ENCODE measurements at regions not wholly inside any gene's neighbourhood (a gene's known extent, or its start where the extent isn't known, plus 50 kb on each side); places are given as distances from the start of the nearest gene placed in this dataset.

DNA sequence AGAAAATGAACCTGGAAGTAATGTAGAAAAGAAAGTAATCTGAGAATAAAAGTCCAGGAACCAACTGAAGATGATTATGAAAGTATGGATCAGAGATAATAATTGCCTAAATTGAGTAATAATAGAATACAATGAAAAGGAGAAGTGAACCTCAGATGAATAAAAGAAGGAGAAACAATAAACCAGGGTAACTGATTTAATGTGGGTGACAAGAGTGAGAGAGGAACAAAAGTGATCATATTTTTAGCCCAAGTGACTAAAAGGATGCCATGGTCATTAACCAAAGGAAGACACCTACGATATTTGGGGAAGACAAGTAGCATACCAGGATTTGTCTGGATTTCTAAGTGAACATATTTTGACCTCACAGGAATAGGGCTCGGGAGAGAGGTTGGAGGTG, 600.6 kb downstream of the RNF144A start:
- peak overlapping the region; percentile 6 for H3K27ac Mint-ChIP-seq
- H3K27me3 Mint-ChIP-seq (ENCODE audit: low read depth) = no peaks in the 10 kb centered on the region
- H3K4me3 Mint-ChIP-seq = no peak overlapping the region
- no peaks in the 10 kb centered on the region for H3K36me3 Mint-ChIP-seq (ENCODE audit: low read depth)
- H3K9me3 Mint-ChIP-seq = no peaks in the 10 kb centered on the region
- H3K4me1 Mint-ChIP-seq (ENCODE audit: low read depth) = peaks cover 39% of the 10 kb centered on the region
- no peak for DNase-seq
- CTCF ChIA-PET = interaction anchor here (1.0 kb wide), 1 partner anchor 89 kb away, joined by 3 read pairs; no protein-coding TSS in a partner anchor
- intact Hi-C loops (cut with micrococcal nuclease) = loop anchor here (1.0 to 5.0 kb wide), 6 partner anchors 45 to 155 kb away; no protein-coding TSS in a partner anchor

DNA sequence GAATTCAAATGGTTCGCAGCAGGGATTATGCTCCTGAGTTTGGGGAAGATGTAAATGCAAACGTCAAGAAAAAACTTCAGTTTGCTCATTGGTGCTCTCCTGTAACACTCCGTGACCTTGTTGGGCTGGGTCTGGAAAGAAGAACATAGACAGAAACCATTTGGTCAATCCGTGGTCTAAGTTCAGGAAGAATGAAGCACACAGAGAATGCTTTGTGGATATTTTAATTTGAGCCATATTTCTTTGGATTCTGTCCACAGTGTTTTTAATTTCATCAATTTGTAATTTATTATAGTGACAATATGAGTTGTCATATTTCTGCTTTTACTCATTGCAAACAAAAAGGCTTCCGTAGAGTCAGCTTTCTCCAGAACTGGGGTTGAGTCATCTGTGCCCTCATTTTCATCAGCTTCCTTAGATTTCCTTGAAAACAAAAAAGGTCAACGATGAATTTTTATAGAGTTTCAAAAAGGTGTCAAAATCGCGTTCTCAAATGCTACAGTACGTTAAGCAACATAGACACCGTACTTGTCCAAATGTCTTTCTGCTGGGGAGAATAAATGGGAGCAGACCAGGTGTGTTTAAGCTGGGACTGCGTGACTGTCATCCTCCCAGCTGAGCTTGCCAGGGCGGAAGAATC, 606.4 kb downstream of the RNF144A start:
- Mint-ChIP-seq H3K4me1 (ENCODE audit: low read depth) (peaks cover 44% of the 10 kb centered on the region), H3K9me3 (peaks cover 8% of the 10 kb centered on the region), H3K27ac (peak overlapping the region; percentile 59), H3K4me3 (no peak overlapping the region), H3K36me3 (ENCODE audit: low read depth) (peaks cover 1% of the 10 kb centered on the region), H3K27me3 (ENCODE audit: low read depth) (no peaks in the 10 kb centered on the region)
- no peak for DNase-seq
- intact Hi-C loops (cut with micrococcal nuclease) = no loop called here
- CTCF ChIA-PET = interaction anchor here (1.9 kb wide), 1 partner anchor 12 kb away, joined by 5 read pairs; no protein-coding TSS in a partner anchor

DNA sequence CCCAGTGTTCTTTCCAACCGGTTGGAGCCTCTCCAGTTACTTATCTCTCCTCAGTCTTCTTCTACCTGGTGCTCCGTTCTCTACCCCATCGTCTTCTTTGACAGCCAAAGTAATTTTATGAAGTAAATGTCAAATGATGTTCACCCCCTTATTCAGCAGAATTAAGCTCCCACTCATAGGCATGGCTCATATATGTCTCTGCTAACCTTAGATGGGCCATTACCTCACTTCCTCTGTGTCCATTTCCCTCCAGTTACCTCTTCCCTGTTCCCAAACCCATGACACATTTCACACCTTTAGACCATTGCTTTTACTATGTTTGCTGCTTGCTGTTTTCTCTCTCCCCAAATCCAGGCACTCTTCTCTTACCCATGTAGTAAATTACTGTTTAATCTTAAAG, 607.0 kb downstream of the RNF144A start:
- no peak for DNase-seq
- intact Hi-C loops (cut with micrococcal nuclease) = no loop called here
- Mint-ChIP-seq H3K4me3 (no peak overlapping the region), H3K4me1 (ENCODE audit: low read depth) (peaks cover 41% of the 10 kb centered on the region), H3K27me3 (ENCODE audit: low read depth) (no peaks in the 10 kb centered on the region), H3K36me3 (ENCODE audit: low read depth) (peaks cover 7% of the 10 kb centered on the region), H3K27ac (peak overlapping the region; percentile 71), H3K9me3 (peaks cover 9% of the 10 kb centered on the region)
- CTCF ChIA-PET = interaction anchor here (1.9 kb wide), 1 partner anchor 13 kb away, joined by 5 read pairs; no protein-coding TSS in a partner anchor

DNA sequence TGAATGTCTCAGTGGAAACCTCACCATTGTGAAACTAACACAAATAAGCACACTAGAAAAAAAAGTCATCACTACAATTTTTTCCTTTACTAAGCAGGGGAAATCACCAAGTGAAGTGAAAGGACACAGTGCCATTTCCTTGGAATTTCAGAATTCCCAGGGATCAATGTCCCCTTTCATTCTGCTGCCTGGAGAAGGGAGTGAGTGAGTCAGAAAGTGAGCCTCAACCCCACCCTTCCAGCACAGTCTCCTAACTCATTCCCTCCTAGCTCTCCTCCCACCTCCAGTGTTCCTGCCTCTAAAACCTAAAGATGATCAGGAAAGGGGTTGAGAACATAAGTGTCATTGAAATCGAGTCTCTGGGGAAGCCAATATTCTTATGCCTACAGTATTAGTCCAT, 608.5 kb downstream of the RNF144A start:
- CTCF ChIA-PET = no interaction called here
- Mint-ChIP-seq H3K4me1 (ENCODE audit: low read depth) (peaks cover 46% of the 10 kb centered on the region), H3K9me3 (peaks cover 20% of the 10 kb centered on the region), H3K27ac (peak overlapping the region; percentile 51), H3K4me3 (no peak overlapping the region), H3K27me3 (ENCODE audit: low read depth) (no peaks in the 10 kb centered on the region), H3K36me3 (ENCODE audit: low read depth) (peaks cover 18% of the 10 kb centered on the region)
- intact Hi-C loops (cut with micrococcal nuclease) = no loop called here
- no peak for DNase-seq

DNA sequence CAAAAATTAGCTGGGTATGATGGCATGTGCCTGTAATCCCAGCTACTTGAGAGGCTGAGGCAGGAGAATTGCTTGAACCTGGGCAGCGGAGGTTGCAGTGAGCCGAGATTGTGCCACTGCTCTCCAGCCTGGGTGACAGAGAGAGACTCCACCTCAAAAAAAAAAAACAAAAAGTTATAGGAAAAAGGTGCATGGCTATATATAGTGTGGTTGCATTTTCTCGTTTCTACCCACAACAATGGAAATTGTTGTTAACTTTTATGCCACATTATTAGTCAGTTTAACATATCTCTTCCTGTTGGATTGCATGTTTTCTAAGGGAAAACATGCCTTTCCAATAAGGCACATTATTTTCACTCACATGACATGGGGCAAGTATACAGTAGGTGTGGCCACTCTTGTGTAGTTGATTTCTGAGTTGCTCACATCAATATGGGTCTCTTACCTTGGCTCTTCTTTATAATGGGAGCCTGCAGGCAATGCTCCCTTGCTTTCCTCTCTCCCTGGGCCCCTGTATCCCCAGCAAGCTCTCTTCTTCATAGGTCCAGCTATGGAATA, 610.0 kb downstream of the RNF144A start:
- intact Hi-C loops (cut with micrococcal nuclease) = loop anchor here (1.0 kb wide), 1 partner anchor 40 kb away; no protein-coding TSS in a partner anchor
- no peak overlapping the region for H3K4me3 Mint-ChIP-seq
- no peak for DNase-seq
- no peak overlapping the region for H3K27ac Mint-ChIP-seq
- peaks cover 29% of the 10 kb centered on the region for H3K36me3 Mint-ChIP-seq (ENCODE audit: low read depth)
- peaks cover 46% of the 10 kb centered on the region for H3K4me1 Mint-ChIP-seq (ENCODE audit: low read depth)
- no peaks in the 10 kb centered on the region for H3K27me3 Mint-ChIP-seq (ENCODE audit: low read depth)
- CTCF ChIA-PET = no interaction called here
- H3K9me3 Mint-ChIP-seq = peaks cover 33% of the 10 kb centered on the region

DNA sequence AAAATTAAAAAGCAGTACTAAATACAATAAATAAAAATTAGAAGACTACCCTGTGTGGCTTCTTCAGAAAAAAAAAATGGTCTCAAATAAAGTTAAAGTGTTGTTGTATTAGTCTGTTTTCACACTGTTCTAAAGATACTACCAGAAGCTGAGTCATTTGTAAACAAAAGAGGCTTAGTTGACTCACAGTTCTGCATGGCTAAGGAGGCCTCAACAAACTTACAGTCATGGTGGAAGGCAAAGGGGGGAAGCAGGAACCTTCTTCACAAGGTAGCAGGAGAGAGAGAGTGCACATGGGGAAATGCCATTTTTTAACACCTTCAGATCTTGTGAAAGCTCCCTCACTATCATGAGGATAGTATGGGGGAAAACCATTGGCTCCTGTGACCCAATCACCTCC, 612.8 kb downstream of the RNF144A start:
- H3K4me1 Mint-ChIP-seq (ENCODE audit: low read depth) = peaks cover 42% of the 10 kb centered on the region
- intact Hi-C loops (cut with micrococcal nuclease) = no loop called here
- H3K9me3 Mint-ChIP-seq = peaks cover 34% of the 10 kb centered on the region
- peak; percentile 34 for DNase-seq
- H3K36me3 Mint-ChIP-seq (ENCODE audit: low read depth) = peaks cover 29% of the 10 kb centered on the region
- no peak overlapping the region for H3K4me3 Mint-ChIP-seq
- CTCF ChIA-PET = interaction anchor here (0.8 kb wide), 1 partner anchor 141 kb away, joined by 3 read pairs; no protein-coding TSS in a partner anchor
- H3K27ac Mint-ChIP-seq = no peak overlapping the region
- no peaks in the 10 kb centered on the region for H3K27me3 Mint-ChIP-seq (ENCODE audit: low read depth)

DNA sequence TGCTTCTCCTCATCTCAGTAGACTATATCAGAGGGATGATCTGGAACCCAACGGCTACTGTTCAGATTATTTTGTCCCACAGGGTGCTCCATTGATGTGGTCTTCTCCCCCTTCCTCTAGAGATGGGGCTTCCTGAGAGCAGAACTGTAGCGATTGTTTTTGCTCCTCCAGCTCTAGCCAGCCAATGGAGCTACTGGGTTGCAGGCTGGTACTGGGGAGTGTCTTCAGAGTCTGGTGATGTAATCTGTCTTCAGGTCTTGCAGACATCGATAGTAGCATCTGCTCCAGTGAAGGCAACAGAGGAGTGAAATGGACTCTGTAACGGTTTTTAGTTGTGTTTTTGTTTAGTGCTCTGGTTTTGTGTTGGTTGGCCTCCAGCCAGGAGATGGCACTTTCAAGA, 621.9 kb downstream of the RNF144A start:
- H3K27ac Mint-ChIP-seq = peak overlapping the region; percentile 46
- no peak overlapping the region for H3K4me3 Mint-ChIP-seq
- no peak for DNase-seq
- peaks cover 11% of the 10 kb centered on the region for H3K36me3 Mint-ChIP-seq (ENCODE audit: low read depth)
- H3K27me3 Mint-ChIP-seq (ENCODE audit: low read depth) = no peaks in the 10 kb centered on the region
- peaks cover 49% of the 10 kb centered on the region for H3K4me1 Mint-ChIP-seq (ENCODE audit: low read depth)
- intact Hi-C loops (cut with micrococcal nuclease) = no loop called here
- H3K9me3 Mint-ChIP-seq = peaks cover 32% of the 10 kb centered on the region
- CTCF ChIA-PET = no interaction called here

DNA sequence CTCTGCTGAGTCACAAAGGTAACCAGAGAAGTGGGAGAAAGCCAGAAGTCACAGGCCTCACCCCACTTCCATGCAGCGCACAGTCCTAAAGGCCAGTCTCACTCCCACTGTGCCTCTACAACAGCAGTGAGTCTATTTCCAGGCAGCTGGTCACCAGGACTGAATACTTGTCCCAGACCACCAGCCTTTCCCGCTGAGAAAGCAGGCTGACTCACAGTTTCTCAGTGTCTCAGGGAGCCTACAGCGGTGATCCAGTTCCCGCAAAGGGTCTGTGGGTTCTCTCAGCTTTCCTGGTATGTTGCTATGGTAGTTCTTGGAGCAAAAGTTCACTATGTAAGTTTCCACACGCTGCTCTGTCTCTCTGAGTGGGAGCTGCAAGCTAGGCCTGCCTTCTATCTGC, 622.5 kb downstream of the RNF144A start:
- CTCF ChIA-PET = no interaction called here
- Mint-ChIP-seq H3K27ac (peak overlapping the region; percentile 46), H3K36me3 (ENCODE audit: low read depth) (peaks cover 11% of the 10 kb centered on the region), H3K27me3 (ENCODE audit: low read depth) (no peaks in the 10 kb centered on the region), H3K9me3 (peaks cover 32% of the 10 kb centered on the region), H3K4me3 (no peak overlapping the region), H3K4me1 (ENCODE audit: low read depth) (peaks cover 44% of the 10 kb centered on the region)
- intact Hi-C loops (cut with micrococcal nuclease) = no loop called here
- DNase-seq = no peak

DNA sequence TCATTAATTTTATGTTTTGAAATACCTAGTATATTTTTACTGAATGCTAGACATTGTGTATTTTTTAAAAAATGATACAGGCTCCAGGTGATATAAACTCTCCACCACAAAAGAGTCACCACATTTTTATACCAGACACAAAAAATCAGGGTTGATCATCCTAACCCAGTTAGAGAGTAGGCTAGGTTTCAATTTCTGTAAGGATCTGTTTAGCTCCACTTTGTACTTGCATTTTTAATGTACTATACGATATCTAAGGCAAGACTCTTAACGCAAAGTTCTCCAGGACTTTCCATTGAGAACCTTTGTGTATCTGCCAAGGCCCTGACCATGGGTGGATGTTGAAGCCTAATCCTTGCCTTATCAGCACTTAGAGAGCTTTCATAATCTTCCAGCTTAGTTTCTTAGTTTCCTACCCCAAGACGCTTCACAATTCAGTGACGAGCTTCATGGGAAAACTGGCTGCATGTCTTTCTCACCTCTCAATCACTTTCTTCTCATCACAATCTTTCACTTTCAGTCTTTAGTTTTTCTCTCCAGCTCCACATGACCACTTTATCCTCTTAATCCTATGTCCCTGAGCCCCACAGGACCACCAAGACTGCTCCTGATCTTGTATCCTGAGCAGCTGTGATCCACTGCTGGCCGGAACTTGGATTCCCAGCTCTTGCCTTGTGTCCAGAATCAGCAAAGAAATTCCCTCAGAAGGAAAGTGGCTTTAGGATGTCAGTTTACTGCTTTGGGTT, 635.8 kb downstream of the RNF144A start:
- Mint-ChIP-seq H3K9me3 (no peaks in the 10 kb centered on the region), H3K4me3 (no peak overlapping the region), H3K27ac (no peak overlapping the region), H3K27me3 (ENCODE audit: low read depth) (no peaks in the 10 kb centered on the region), H3K4me1 (ENCODE audit: low read depth) (peaks cover 18% of the 10 kb centered on the region), H3K36me3 (ENCODE audit: low read depth) (no peaks in the 10 kb centered on the region)
- CTCF ChIA-PET = interaction anchor here (0.7 to 1.0 kb wide), 2 partner anchors 15 to 119 kb away, joined by 3 to 4 read pairs; no protein-coding TSS in a partner anchor
- DNase-seq = no peak
- intact Hi-C loops (cut with micrococcal nuclease) = no loop called here

DNA sequence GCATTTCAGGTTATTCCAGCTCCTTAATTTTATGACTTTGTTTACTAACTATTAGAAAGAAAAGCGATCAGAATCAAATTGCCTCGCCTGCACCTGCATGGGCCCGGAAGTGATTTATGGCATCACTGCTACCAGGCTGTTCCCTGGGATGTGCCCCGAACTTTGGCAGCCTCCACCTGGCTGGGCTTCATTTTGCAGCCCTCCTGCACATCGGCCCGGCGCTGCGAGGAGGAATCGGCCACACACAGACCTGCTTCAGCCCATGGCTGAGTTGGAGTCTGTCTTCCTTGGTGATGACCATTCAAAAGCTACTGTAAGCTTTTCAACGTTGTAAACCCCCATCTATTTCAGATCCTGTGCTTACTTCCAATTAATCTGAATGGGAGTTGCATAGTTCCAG, 638.0 kb downstream of the RNF144A start:
- CTCF ChIA-PET = no interaction called here
- peaks cover 18% of the 10 kb centered on the region for H3K4me1 Mint-ChIP-seq (ENCODE audit: low read depth)
- intact Hi-C loops (cut with micrococcal nuclease) = no loop called here

DNA sequence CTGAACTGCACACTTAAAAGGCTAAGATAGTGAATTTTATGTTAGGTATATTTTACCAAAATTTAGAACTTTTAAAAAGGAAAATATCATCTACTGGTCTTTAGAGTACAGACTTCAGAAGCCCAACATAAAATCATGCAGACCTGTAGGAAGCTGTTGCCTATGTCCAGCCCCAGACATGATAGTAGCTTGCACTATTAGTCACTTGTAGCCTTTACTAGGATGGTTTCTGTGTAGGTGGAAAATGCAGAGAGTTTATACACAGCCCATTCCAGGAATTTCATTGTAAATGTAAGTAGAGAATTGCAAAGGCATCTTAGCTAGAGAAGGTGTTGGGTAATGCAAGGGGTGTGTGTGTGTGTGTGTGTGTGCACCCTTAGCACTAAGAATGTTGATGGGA, 640.2 kb downstream of the RNF144A start:
- intact Hi-C loops (cut with micrococcal nuclease) = no loop called here
- H3K27me3 Mint-ChIP-seq (ENCODE audit: low read depth) = no peaks in the 10 kb centered on the region
- no peak overlapping the region for H3K4me3 Mint-ChIP-seq
- H3K4me1 Mint-ChIP-seq (ENCODE audit: low read depth) = peaks cover 20% of the 10 kb centered on the region
- no peak overlapping the region for H3K27ac Mint-ChIP-seq
- DNase-seq = no peak
- CTCF ChIA-PET = no interaction called here
- no peaks in the 10 kb centered on the region for H3K36me3 Mint-ChIP-seq (ENCODE audit: low read depth)
- H3K9me3 Mint-ChIP-seq = no peaks in the 10 kb centered on the region

More for the DNA sequence above, 638.0 kb downstream of the RNF144A start:
- Mint-ChIP-seq H3K27me3 (ENCODE audit: low read depth) (no peaks in the 10 kb centered on the region), H3K36me3 (ENCODE audit: low read depth) (no peaks in the 10 kb centered on the region), H3K9me3 (no peaks in the 10 kb centered on the region), H3K4me3 (no peak overlapping the region), H3K27ac (no peak overlapping the region)
- no peak for DNase-seq

DNA sequence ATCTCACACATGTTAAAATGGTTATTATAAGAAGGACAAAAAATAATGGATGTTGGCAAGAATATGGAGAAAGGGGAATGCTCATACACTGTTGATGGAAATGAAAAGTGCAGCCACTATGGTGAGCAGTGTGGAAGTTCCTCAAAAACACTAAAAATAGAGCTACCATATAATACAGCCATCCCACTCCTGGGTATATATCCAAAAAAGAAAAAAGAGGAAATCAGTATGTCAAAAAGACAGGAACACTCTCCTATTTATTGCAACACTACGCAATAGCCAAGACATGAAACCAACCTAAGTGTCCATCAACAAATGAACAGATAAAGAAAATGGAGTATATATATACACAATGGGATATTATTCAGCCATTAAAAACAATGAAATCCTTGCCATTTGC, 642.6 kb downstream of the RNF144A start:
- CTCF ChIA-PET = no interaction called here
- intact Hi-C loops (cut with micrococcal nuclease) = no loop called here
- H3K36me3 Mint-ChIP-seq (ENCODE audit: low read depth) = peaks cover 3% of the 10 kb centered on the region

More for the DNA sequence above, 642.6 kb downstream of the RNF144A start:
- H3K9me3 Mint-ChIP-seq = peaks cover 12% of the 10 kb centered on the region
- H3K4me1 Mint-ChIP-seq (ENCODE audit: low read depth) = peaks cover 8% of the 10 kb centered on the region
- no peak overlapping the region for H3K27ac Mint-ChIP-seq
- no peaks in the 10 kb centered on the region for H3K27me3 Mint-ChIP-seq (ENCODE audit: low read depth)
- H3K4me3 Mint-ChIP-seq = no peak overlapping the region
- no peak for DNase-seq

Measured in activated naive CD4-positive, alpha-beta T cell treated with anti-CD3 and anti-CD28 coated beads for 36 hours (primary cell).